ENCODE measurements at regions not wholly inside any gene's neighbourhood (a gene's known extent, or its start where the extent isn't known, plus 50 kb on each side); places are given as distances from the start of the nearest gene placed in this dataset.
"Not testable (repeated sequence)": the region's sequence is repeated elsewhere in the genome, so short reads cannot be mapped to it uniquely, and the experiment has no call there.

GRCh38 chr13:79637133-79637763 is 156.3 kb downstream of the NDFIP2 start:
- DNase-seq (ENCODE audit: low read depth in 3 of 3, low spot score in 1 of 3): no peak

- no peak for DNase-seq (ENCODE audit: low read depth in 3 of 3, low spot score in 1 of 3)
Observed at GRCh38 chr13:79631051-79631659, 150.2 kb downstream of the NDFIP2 start.

GRCh38 chr13:79628463-79628862 is 147.5 kb downstream of the NDFIP2 start:
- no peak for DNase-seq (ENCODE audit: low read depth in 3 of 3, low spot score in 1 of 3)

- DNase-seq (ENCODE audit: low read depth in 3 of 3, low spot score in 1 of 3): no peak
Observed at GRCh38 chr13:79626924-79627323, 146.0 kb downstream of the NDFIP2 start.

- no peak for DNase-seq (ENCODE audit: low read depth in 3 of 3, low spot score in 1 of 3)
Observed at GRCh38 chr13:79625517-79625916, 144.6 kb downstream of the NDFIP2 start.

- no peak for DNase-seq (ENCODE audit: low read depth in 3 of 3, low spot score in 1 of 3)
Observed at GRCh38 chr13:79621902-79622301, 140.9 kb downstream of the NDFIP2 start.

- DNase-seq (ENCODE audit: low read depth in 3 of 3, low spot score in 1 of 3): no peak
Observed at GRCh38 chr13:79621449-79621848, 140.5 kb downstream of the NDFIP2 start.

GRCh38 chr13:79614250-79614918 is 133.4 kb downstream of the NDFIP2 start:
- DNase-seq (ENCODE audit: low read depth in 3 of 3, low spot score in 1 of 3): no peak

GRCh38 chr13:79612604-79613003 is 131.6 kb downstream of the NDFIP2 start:
- DNase-seq (ENCODE audit: low read depth in 3 of 3, low spot score in 1 of 3): no peak

- DNase-seq (ENCODE audit: low read depth in 3 of 3, low spot score in 1 of 3): not testable (repeated sequence)
Observed at GRCh38 chr13:79607895-79608294, 126.9 kb downstream of the NDFIP2 start.

All from stimulated activated CD4-positive, alpha-beta T cell treated with anti-CD3 and anti-CD28 coated beads, TNF-alpha, amount 100 ng/mL, for 1 hour (primary cell).